GM23248 (cell line): ENCODE measurements at regions not wholly inside any gene's neighbourhood (a gene's known extent, or its start where the extent isn't known, plus 50 kb on each side); places are given as distances from the start of the nearest gene placed in this dataset.

Experiments
- DNase-seq: peaks from one replicate; pipeline ENCODE4 v3.0.0-alpha.2; 2015
- H2AFZ ChIP-seq: fragments of 200-600 bp; sonication (generic); 2 replicates; pipeline ENCODE4 v1.6.1; 2016; ENCODE audit warnings: antibody characterized with exemption
- H3F3A ChIP-seq: fragments of 200-600 bp; sonication (generic); 2 replicates; pipeline ENCODE4 v1.6.1; 2016; ENCODE audit warnings: mild to moderate bottlenecking, antibody characterized with exemption, mixed run types; ENCODE audit not compliant: insufficient read depth
- H3K27ac ChIP-seq: fragments of 200-600 bp; sonication (generic); 2 replicates; pipeline ENCODE4 v1.5.1; 2016; ENCODE audit warnings: mild to moderate bottlenecking
- H3K27me3 ChIP-seq: fragments of 200-600 bp; sonication (generic); replicated peaks from 2 replicates; pipeline ENCODE4 v1.6.1; 2016; ENCODE audit warnings: mild to moderate bottlenecking; ENCODE audit not compliant: insufficient read depth
- H3K36me3 ChIP-seq: fragments of 200-600 bp; sonication (generic); 2 replicates; pipeline ENCODE4 v1.6.1; 2016; ENCODE audit warnings: low read depth, mild to moderate bottlenecking
- H3K4me1 ChIP-seq: fragments of 200-600 bp; sonication (generic); 2 replicates; pipeline ENCODE4 v1.6.1; 2016; ENCODE audit warnings: mild to moderate bottlenecking; ENCODE audit not compliant: insufficient read depth
- H3K4me2 ChIP-seq: fragments of 200-600 bp; sonication (generic); one replicate; pipeline ENCODE4 v1.6.1; 2016; ENCODE audit warnings: mild to moderate bottlenecking; ENCODE audit not compliant: unreplicated experiment
- H3K4me3 ChIP-seq: fragments of 200-600 bp; sonication (generic); 2 replicates; pipeline ENCODE4 v1.5.1; 2016; ENCODE audit warnings: mild to moderate bottlenecking
- H3K79me2 ChIP-seq: fragments of 200-600 bp; sonication (generic); 2 replicates; pipeline ENCODE4 v1.6.1; 2016; ENCODE audit warnings: mild to moderate bottlenecking; ENCODE audit not compliant: insufficient read depth
- H3K9ac ChIP-seq: fragments of 200-600 bp; sonication (generic); 2 replicates; pipeline ENCODE4 v1.6.1; 2016; ENCODE audit warnings: mild to moderate bottlenecking
- H3K9me2 ChIP-seq: fragments of 200-600 bp; sonication (generic); 2 replicates; pipeline ENCODE4 v1.6.1; 2016; ENCODE audit warnings: mixed run types, mild to moderate bottlenecking, moderate library complexity; ENCODE audit not compliant: insufficient read depth
- H3K9me3 ChIP-seq: fragments of 200-600 bp; sonication (generic); one replicate; pipeline ENCODE4 v1.6.1; 2017; ENCODE audit warnings: low read depth
- H4K20me1 ChIP-seq: fragments of 200-600 bp; sonication (generic); 2 replicates; pipeline ENCODE4 v1.6.0; 2016; ENCODE audit not compliant: insufficient read depth
- EZH2 ChIP-seq: fragments of 200-600 bp; sonication (generic); IDR thresholded peaks from 2 replicates; pipeline ENCODE4 v1.6.1; 2018; ENCODE audit warnings: antibody characterized with exemption, mild to moderate bottlenecking; ENCODE audit not compliant: insufficient read depth, poor library complexity, severe bottlenecking
- EZH2phosphoT487 ChIP-seq: fragments of 200-600 bp; sonication (generic); IDR thresholded peaks from 2 replicates; pipeline ENCODE4 v1.6.1; 2018; ENCODE audit warnings: antibody characterized with exemption, moderate library complexity, mild to moderate bottlenecking, low read depth; ENCODE audit not compliant: insufficient read depth
- WGBS, 2 experiments: methylation state at CpG; one replicate each; pipeline ENCODE4 v1.1.6; 2015 to 2017; ENCODE audit warnings: low lambda C conversion rate in 2 of 2, low coverage in 1 of 2; ENCODE audit errors: missing lambda C conversion rate in 2 of 2; 5-methylcytosine and 5-hydroxymethylcytosine counted together
- in situ Hi-C: fragments of 300-500 bp; cut with MboI; formaldehyde crosslinking; loops from 2 replicates; pipeline ENCODE4 v1.15.0; 2020

DNA sequence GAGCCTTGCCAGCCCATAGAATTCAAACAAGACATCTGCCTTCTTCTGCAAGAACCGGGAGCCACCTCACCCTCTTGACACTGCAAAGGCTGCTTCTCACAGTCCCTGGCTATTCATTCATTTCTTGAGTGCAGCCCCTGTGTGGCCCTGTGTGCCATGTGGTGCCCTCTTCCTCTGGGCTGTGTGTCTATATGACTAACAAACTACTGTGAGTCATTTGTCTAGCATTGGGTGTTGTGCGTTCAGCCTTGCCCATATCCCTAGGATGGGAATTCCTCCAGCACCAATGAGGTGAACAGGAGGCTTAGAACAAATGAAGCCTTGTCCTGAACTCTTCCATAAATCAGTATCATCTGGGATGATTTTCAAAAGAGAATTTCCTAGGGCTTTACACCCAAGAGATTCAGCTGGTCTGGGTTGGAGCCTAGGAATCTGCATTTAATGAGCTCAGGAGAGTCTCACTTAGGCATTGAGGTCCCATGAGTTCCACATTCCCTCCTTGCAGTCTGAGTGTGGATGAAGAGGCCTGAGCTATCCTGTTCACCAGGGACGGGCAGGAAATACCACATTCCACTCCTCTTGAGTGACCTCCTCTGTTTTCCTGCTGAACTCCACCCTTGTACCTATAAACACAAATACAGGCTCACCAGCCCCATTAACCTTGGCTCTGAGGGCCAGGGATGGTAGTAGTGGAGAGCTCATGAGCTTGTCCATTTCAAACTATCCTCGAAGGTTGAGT lies 308.7 kb upstream of the N4BP1 start:
- in situ Hi-C loops, result no loop called here
- WGBS, 2 experiments, result 14 to 30% methylated on average over 4 of the region's 4 CpGs

DNA sequence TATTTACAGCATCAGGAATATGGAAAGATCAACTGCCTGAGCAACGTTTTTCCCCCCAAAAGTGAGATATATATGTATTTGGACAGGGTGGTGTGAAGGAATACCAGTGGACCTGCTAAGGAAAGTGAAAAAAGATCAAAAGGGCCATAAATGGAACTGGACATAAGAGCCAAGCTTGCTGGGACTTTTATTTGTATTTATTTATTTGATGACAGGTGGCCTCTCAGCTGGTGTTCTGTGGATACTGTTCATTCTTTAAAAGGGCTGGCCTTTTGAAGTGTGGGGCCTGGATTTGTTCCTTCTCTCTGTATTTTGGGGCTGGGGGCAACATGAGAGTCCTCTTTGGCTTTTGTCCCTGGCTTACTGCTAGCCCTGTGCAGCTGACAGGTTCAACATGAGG lies 306.6 kb upstream of the N4BP1 start:
- Histone ChIP-seq H3K27me3 (no peaks in the 10 kb centered on the region), H3K79me2 (no peaks in the 10 kb centered on the region), H3K4me2 (no peak overlapping the region), H3K4me1 (no peaks in the 10 kb centered on the region), H3K4me3 (no peak overlapping the region), H3K9ac (no peak overlapping the region), H2AFZ (no peak overlapping the region), H3K9me3 (no peaks in the 10 kb centered on the region), H3K36me3 (no peaks in the 10 kb centered on the region), H3K27ac (no peak overlapping the region), H4K20me1 (no peaks in the 10 kb centered on the region), H3F3A (no peaks in the 10 kb centered on the region), H3K9me2 (no peaks in the 10 kb centered on the region)
- in situ Hi-C loops, result no loop called here
- WGBS, 2 experiments, result 0 to 16% methylated on average over 1 of the region's 1 CpG
- DNase-seq, result no peak
- TF ChIP-seq EZH2phosphoT487, result no peak
- no peak for TF ChIP-seq EZH2

More for the DNA sequence above, 308.7 kb upstream of the N4BP1 start:
- Histone ChIP-seq H3K27ac (no peak overlapping the region), H4K20me1 (no peaks in the 10 kb centered on the region), H3K4me1 (no peaks in the 10 kb centered on the region), H3K4me3 (no peak overlapping the region), H3F3A (no peaks in the 10 kb centered on the region), H3K9me3 (no peaks in the 10 kb centered on the region), H3K79me2 (no peaks in the 10 kb centered on the region), H3K9ac (no peak overlapping the region), H3K4me2 (no peak overlapping the region), H3K36me3 (no peaks in the 10 kb centered on the region), H2AFZ (no peak overlapping the region), H3K27me3 (no peaks in the 10 kb centered on the region), H3K9me2 (no peaks in the 10 kb centered on the region)
- DNase-seq, result no peak
- TF ChIP-seq EZH2 (no peak), EZH2phosphoT487 (no peak)

DNA sequence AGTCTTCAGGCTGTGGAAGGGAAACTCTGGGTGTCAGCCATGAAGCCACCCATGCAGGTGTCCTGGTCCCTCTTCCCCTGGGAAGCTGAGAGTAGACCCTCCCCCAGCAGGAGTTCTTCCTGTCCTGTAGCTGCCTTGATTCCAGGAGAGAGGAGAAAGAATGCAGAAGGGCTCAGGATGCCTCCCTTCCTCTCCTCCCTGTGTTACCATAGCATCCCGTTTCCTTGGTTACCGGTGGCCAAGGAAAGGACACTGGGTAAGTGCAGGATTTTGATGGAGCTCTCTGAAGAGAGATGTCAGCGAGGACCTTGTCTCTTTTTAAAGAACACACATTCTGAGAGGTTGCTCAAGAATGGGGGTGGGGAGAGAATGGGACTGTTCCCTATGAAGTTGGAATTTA lies 304.1 kb upstream of the N4BP1 start:
- in situ Hi-C loops, result no loop called here
- no peaks in the 10 kb centered on the region for H4K20me1 ChIP-seq
- no peak overlapping the region for H2AFZ ChIP-seq
- DNase-seq, result no peak
- H3K27ac ChIP-seq, result no peak overlapping the region
- H3K4me1 ChIP-seq, result no peaks in the 10 kb centered on the region
- H3K4me3 ChIP-seq, result no peak overlapping the region
- H3F3A ChIP-seq, result no peaks in the 10 kb centered on the region
- no peak overlapping the region for H3K4me2 ChIP-seq
- H3K9me2 ChIP-seq, result no peaks in the 10 kb centered on the region
- no peaks in the 10 kb centered on the region for H3K27me3 ChIP-seq
- TF ChIP-seq EZH2 (no peak), EZH2phosphoT487 (no peak)
- 29 to 45% methylated on average over 3 of the region's 3 CpGs for WGBS, 2 experiments
- H3K9me3 ChIP-seq, result no peaks in the 10 kb centered on the region
- H3K79me2 ChIP-seq, result no peaks in the 10 kb centered on the region
- no peaks in the 10 kb centered on the region for H3K36me3 ChIP-seq
- H3K9ac ChIP-seq, result no peak overlapping the region

DNA sequence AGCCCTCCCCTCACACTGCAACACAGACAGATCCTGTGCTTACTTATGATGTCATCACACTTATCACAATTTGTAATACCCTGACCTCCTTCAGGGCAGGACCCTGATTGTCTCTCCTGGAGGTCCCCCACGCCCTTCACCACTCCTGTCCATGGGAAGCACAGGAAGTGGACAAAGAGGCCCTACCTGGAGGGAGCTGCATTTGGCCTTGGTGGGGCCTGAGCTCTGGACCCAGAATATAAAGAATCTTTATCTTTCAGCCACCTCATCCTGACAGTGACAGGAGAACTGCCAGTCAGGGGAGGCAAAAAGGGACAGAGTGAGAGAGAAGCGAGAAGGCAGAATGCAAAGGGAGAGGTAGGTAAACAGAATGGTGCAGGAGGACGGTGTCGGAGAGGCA lies 303.4 kb upstream of the N4BP1 start:
- Histone ChIP-seq H3K4me2 (no peak overlapping the region), H3K27ac (no peak overlapping the region), H3K4me1 (no peaks in the 10 kb centered on the region), H3K79me2 (no peaks in the 10 kb centered on the region), H2AFZ (no peak overlapping the region), H3K4me3 (no peak overlapping the region), H3K9ac (no peak overlapping the region), H3K27me3 (no peaks in the 10 kb centered on the region), H3K36me3 (no peaks in the 10 kb centered on the region), H3K9me3 (no peaks in the 10 kb centered on the region), H3F3A (no peaks in the 10 kb centered on the region), H3K9me2 (no peaks in the 10 kb centered on the region), H4K20me1 (no peaks in the 10 kb centered on the region)
- DNase-seq, result no peak
- WGBS, 2 experiments, result 9 to 24% methylated on average over 4 of the region's 4 CpGs
- TF ChIP-seq EZH2phosphoT487 (no peak), EZH2 (no peak)
- in situ Hi-C loops, result no loop called here

DNA sequence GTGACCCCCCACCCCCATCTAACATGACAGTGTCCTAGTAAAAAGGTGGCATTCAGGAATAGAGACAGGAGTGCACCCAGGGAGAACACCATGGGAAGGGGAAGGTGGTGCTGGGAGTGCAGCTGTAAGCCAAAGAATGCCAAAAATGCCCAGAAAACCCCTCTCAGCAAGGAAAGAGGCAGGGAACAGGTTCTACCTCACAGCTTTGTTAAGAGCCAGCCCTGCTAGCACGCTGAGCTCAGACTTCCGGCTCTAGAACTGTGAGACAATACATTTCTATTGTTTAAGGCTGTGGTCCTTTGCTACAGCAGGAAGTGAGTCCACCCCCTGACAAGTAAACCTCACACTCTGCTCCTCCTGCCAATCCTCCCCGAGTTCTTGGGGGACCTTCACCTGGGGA lies 302.4 kb upstream of the N4BP1 start:
- no peak overlapping the region for H3K4me2 ChIP-seq
- H3K9me3 ChIP-seq, result no peaks in the 10 kb centered on the region
- H3K27ac ChIP-seq, result no peak overlapping the region
- no peaks in the 10 kb centered on the region for H4K20me1 ChIP-seq
- in situ Hi-C loops, result no loop called here
- no peak overlapping the region for H3K4me3 ChIP-seq
- no peaks in the 10 kb centered on the region for H3K27me3 ChIP-seq
- TF ChIP-seq EZH2phosphoT487 (no peak), EZH2 (no peak)
- 16 to 18% methylated on average over 3 of the region's 3 CpGs for WGBS, 2 experiments
- H3K9me2 ChIP-seq, result no peaks in the 10 kb centered on the region
- H2AFZ ChIP-seq, result no peak overlapping the region
- no peaks in the 10 kb centered on the region for H3K79me2 ChIP-seq
- H3F3A ChIP-seq, result no peaks in the 10 kb centered on the region
- no peaks in the 10 kb centered on the region for H3K36me3 ChIP-seq
- no peak for DNase-seq
- H3K4me1 ChIP-seq, result no peaks in the 10 kb centered on the region
- H3K9ac ChIP-seq, result no peak overlapping the region
